ENCODE measurements at regions not wholly inside any gene's neighbourhood (a gene's known extent, or its start where the extent isn't known, plus 50 kb on each side); places are given as distances from the start of the nearest gene placed in this dataset.
A peak's percentile ranks its signal among the peaks of the same experiment; 100 is the strongest.
"Not testable (repeated sequence)": the region's sequence is repeated elsewhere in the genome, so short reads cannot be mapped to it uniquely, and the experiment has no call there.

DNA sequence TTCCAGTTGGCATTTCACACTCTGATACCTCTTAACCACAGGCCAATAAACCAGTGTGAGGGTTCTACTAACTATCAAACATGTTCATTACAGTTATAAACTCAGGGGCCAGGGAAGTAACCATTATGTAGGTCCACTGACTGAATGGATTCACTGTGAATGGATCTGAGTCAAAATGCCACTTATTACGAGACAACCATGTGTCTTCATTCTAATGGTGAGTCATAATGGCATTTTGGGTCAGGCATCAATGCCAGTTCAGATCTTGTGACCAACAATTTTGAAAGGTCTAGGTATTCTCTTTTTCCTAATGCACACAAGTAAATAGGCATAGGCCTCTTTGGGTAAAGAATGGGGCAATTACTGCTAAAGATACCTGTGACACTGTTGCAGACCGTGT, 112.2 kb upstream of the HEY2 start:
- no peak for DNase-seq
- TF ChIP-seq, protein P1, sequence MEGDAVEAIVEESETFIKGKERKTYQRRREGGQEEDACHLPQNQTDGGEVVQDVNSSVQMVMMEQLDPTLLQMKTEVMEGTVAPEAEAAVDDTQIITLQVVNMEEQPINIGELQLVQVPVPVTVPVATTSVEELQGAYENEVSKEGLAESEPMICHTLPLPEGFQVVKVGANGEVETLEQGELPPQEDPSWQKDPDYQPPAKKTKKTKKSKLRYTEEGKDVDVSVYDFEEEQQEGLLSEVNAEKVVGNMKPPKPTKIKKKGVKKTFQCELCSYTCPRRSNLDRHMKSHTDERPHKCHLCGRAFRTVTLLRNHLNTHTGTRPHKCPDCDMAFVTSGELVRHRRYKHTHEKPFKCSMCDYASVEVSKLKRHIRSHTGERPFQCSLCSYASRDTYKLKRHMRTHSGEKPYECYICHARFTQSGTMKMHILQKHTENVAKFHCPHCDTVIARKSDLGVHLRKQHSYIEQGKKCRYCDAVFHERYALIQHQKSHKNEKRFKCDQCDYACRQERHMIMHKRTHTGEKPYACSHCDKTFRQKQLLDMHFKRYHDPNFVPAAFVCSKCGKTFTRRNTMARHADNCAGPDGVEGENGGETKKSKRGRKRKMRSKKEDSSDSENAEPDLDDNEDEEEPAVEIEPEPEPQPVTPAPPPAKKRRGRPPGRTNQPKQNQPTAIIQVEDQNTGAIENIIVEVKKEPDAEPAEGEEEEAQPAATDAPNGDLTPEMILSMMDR (IDR thresholded peaks at IDR 0.05; ENCODE audit: partially characterized antibody, unreplicated experiment) = no peak
- Mint-ChIP-seq H3K9me3 (ENCODE audit: unreplicated experiment) (peaks cover 3% of the 10 kb centered on the region), H3K4me1 (ENCODE audit: low read depth, unreplicated experiment) (peaks cover 19% of the 10 kb centered on the region), H3K36me3 (ENCODE audit: unreplicated experiment) (no peaks in the 10 kb centered on the region), H3K27me3 (ENCODE audit: unreplicated experiment) (peaks cover 7% of the 10 kb centered on the region), H3K4me3 (ENCODE audit: unreplicated experiment) (no peak overlapping the region), H3K27ac (ENCODE audit: unreplicated experiment) (no peak overlapping the region)

DNA sequence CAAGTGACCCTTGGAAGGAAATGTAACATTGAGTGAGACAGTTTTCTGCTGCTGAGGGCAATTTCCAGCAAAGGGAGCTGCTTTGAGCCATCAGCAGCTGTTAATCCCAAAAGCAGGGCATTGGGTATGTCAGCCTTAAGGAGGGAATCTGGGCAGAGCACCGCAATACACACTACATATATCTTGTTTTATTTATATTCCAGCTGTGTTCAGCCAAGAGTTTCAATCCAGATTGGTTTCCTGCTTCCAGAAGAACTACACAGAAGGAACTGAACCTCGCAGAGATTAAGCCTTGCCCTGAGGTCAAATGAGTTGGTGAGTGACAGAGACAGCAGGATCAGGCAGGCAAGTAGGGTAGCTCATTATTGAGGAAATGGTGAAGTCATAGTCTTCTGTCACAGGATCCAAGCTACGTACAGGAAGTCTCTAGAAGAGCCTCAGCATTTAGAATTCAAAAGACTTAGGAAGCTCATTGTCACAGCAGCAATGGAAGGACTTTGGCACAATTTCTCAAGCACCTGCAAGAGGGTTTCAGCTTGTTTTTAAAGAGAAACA, 109.9 kb upstream of the HEY2 start:
- Mint-ChIP-seq H3K4me3 (ENCODE audit: unreplicated experiment) (no peak overlapping the region), H3K27me3 (ENCODE audit: unreplicated experiment) (peaks cover 7% of the 10 kb centered on the region), H3K27ac (ENCODE audit: unreplicated experiment) (no peak overlapping the region), H3K4me1 (ENCODE audit: low read depth, unreplicated experiment) (peaks cover 20% of the 10 kb centered on the region), H3K9me3 (ENCODE audit: unreplicated experiment) (peaks cover 3% of the 10 kb centered on the region), H3K36me3 (ENCODE audit: unreplicated experiment) (peaks cover 6% of the 10 kb centered on the region)
- TF ChIP-seq, protein P1 (IDR thresholded peaks at IDR 0.05; ENCODE audit: partially characterized antibody, unreplicated experiment) = no peak
- no peak for DNase-seq

DNA sequence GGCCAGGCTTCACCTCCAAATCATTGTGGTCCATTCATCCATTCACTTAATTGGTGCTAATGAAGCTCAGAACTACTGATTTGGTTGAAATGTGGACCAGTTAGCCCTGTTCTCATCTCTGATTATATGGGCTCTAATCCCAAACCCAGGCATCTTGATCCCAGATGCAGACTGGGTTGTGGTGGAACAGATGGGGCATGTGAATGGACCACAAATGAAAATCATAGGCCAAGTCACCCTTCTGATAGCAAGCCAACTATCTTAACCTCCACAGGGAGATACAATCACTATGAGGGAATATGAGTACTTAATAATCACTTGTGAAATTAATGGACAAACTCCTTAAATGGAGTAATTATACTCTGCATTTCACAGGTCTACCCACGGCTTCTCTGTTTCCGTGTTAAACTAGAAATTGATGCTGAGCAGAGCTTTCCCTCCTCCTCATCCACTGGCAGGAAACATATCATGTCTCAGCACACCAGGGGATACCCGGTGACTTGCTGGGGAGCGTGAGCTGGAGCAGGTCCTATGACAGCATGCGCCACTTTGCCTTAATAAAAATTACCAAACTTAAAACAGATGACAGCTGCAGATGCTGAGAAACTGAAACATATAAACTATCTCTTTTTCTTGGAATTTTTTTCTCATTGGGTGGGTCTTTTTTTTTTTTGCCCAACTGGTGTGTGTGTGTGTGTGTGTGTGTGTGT, 108.8 kb upstream of the HEY2 start:
- peaks cover 20% of the 10 kb centered on the region for H3K4me1 Mint-ChIP-seq (ENCODE audit: low read depth, unreplicated experiment)
- H3K9me3 Mint-ChIP-seq (ENCODE audit: unreplicated experiment) = peaks cover 3% of the 10 kb centered on the region
- no peak for DNase-seq
- H3K4me3 Mint-ChIP-seq (ENCODE audit: unreplicated experiment) = peak overlapping the region; percentile 26
- TF ChIP-seq, protein P1 (IDR thresholded peaks at IDR 0.05; ENCODE audit: partially characterized antibody, unreplicated experiment) = no peak
- H3K27me3 Mint-ChIP-seq (ENCODE audit: unreplicated experiment) = peaks cover 7% of the 10 kb centered on the region
- H3K36me3 Mint-ChIP-seq (ENCODE audit: unreplicated experiment) = peaks cover 6% of the 10 kb centered on the region
- peak overlapping the region; percentile 62 for H3K27ac Mint-ChIP-seq (ENCODE audit: unreplicated experiment)

DNA sequence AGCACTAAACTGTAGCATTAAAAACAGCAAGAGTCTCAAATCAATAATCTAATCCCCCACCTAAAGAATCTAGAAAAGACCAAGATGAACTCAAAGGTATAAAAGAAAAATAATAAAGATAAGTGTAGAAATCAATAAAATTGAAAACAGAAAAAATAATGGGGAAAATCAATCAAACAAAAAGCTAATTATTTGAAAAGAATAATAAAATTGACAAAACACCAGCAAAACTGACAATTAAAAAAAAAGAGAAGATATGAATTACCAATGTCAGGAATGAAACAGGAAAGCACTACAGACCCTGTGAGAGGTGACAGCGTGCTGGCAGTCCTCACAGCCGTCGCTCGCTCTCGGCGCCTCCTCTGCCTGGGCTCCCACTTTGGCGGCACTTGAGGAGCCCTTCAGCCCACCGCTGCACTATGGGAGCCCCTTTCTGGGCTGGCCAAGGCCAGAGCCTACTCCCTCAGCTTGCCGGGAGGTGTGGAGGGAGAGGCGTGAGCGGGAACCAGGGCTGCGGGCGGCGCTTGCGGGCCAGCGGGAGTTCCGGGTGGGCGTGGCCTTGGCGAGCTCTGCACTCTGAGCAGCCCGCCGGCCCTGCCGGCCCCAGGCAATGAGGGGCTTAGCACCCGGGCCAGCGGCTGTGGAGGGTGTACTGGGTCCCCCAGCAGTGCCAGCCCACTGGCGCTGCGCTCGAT, 105.3 kb upstream of the HEY2 start:
- peaks cover 20% of the 10 kb centered on the region for H3K4me1 Mint-ChIP-seq (ENCODE audit: low read depth, unreplicated experiment)
- H3K36me3 Mint-ChIP-seq (ENCODE audit: unreplicated experiment); H3K27me3 Mint-ChIP-seq (ENCODE audit: unreplicated experiment); H3K27ac Mint-ChIP-seq (ENCODE audit: unreplicated experiment); DNase-seq; H3K4me3 Mint-ChIP-seq (ENCODE audit: unreplicated experiment); H3K9me3 Mint-ChIP-seq (ENCODE audit: unreplicated experiment): not testable (repeated sequence)

DNA sequence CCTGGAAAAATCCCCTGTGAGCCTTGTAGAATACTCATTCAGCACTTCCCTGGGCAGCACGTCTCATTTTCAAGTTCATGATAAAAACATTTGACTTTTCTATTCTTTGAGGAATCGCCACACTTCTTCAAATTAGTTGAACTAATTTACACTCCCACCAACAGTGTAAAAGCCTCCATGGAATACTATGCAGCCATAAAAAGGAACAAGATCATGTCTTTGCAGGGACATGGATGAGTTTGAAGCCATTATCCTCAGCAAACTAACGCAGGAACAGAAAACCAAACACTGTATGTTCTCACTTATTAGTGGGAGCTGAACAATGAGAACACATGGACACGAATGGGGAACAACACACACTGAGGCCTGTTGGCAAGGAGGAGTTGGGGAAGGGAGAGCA, 102.0 kb upstream of the HEY2 start:
- Mint-ChIP-seq H3K4me3 (ENCODE audit: unreplicated experiment) (no peak overlapping the region), H3K36me3 (ENCODE audit: unreplicated experiment) (peaks cover 6% of the 10 kb centered on the region), H3K4me1 (ENCODE audit: low read depth, unreplicated experiment) (peaks cover under 1% of the 10 kb centered on the region), H3K27ac (ENCODE audit: unreplicated experiment) (no peak overlapping the region), H3K27me3 (ENCODE audit: unreplicated experiment) (peaks cover 2% of the 10 kb centered on the region), H3K9me3 (ENCODE audit: unreplicated experiment) (no peaks in the 10 kb centered on the region)
- TF ChIP-seq, protein P1 (IDR thresholded peaks at IDR 0.05; ENCODE audit: partially characterized antibody, unreplicated experiment) = no peak
- no peak for DNase-seq

DNA sequence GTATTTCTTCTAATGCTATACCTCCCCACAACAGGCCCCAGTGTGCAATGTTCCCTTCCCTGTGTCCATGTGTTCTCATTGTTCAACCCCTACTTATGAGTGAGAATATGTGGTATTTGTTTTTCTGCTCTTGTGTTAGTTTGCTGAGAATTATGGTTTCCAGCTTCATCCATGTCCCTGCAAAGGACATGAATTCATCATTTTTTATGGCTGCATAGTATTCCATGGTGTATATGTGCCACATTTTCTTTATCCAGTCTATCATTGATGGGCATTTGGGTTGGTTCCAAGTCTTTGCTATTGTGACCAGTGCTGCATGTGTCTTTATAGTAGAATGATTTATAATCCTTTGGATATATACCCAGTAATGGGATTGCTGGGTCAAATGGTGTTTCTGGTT, 95.7 kb upstream of the HEY2 start:
- H3K4me1 Mint-ChIP-seq (ENCODE audit: low read depth, unreplicated experiment) = peaks cover 16% of the 10 kb centered on the region
- H3K27ac Mint-ChIP-seq (ENCODE audit: unreplicated experiment); H3K27me3 Mint-ChIP-seq (ENCODE audit: unreplicated experiment); H3K4me3 Mint-ChIP-seq (ENCODE audit: unreplicated experiment); H3K9me3 Mint-ChIP-seq (ENCODE audit: unreplicated experiment); H3K36me3 Mint-ChIP-seq (ENCODE audit: unreplicated experiment); DNase-seq: not testable (repeated sequence)
